ENCODE measurements at regions not wholly inside any gene's neighbourhood (a gene's known extent, or its start where the extent isn't known, plus 50 kb on each side); places are given as distances from the start of the nearest gene placed in this dataset.

DNA sequence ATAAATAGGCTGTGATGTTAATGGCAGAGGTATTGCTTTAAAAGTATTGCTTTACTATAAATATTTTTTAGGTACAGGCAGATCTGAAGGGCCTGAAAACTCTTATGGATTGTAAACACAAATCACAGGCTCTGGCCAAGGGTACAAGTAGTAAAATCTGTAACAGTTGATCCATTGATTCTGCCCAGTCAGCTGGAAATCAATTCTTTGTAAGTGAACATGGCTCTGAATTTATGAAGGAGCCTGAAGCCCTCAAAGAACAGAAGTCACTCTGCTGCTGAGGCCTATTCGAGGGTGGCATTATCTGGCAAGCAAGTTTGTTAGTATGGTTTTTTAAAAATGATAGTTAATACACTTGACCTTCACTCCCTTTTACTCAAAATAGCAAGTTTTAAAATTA lies 834.0 kb upstream of the TMPRSS15 start:
- Histone ChIP-seq H2BK15ac (ENCODE audit: low read depth, poor library complexity, severe bottlenecking) (no peak overlapping the region), H4K91ac (ENCODE audit: low read length) (no peak overlapping the region), H3K9me3 (ENCODE audit: control insufficient read depth, low read length) (peaks cover 4% of the 10 kb centered on the region), H4K8ac (ENCODE audit: low read length) (no peak overlapping the region), H3K9ac (ENCODE audit: low read length) (no peak overlapping the region), H3K36me3 (ENCODE audit: control insufficient read depth in 1 of 2, insufficient read depth in 2 of 2, low read depth in 1 of 2, low read length in 2 of 2) (no peaks in the 10 kb centered on the region), H2AK5ac (ENCODE audit: low read length, severe bottlenecking) (no peak overlapping the region), H3K27me3 (ENCODE audit: control insufficient read depth in 1 of 2, insufficient read depth in 1 of 2, low read length in 2 of 2) (no peaks in the 10 kb centered on the region), H3K4ac (ENCODE audit: low read depth in 1 of 2, low read length in 2 of 2) (no peak overlapping the region), H2BK12ac (ENCODE audit: low read length in 2 of 2) (no peak overlapping the region), H3K27ac (ENCODE audit: low read length, poor library complexity, severe bottlenecking) (no peak overlapping the region), H3K18ac (ENCODE audit: low read depth in 1 of 2, low read length in 2 of 2) (no peak overlapping the region), H3K4me1 (ENCODE audit: control insufficient read depth, insufficient read depth, low read depth, low read length) (no peaks in the 10 kb centered on the region), H3K4me3 (ENCODE audit: insufficient read depth in 1 of 2, low read depth in 1 of 2, low read length in 2 of 2) (no peak overlapping the region), H3K23ac (ENCODE audit: low read length in 2 of 2) (no peak overlapping the region), H2BK120ac (ENCODE audit: low read depth, low read length) (no peak overlapping the region), H3K14ac (ENCODE audit: low read length in 2 of 2) (no peak overlapping the region), H2AFZ (ENCODE audit: low read depth, low read length) (no peak overlapping the region), H3K4me2 (ENCODE audit: low read length, poor library complexity, severe bottlenecking) (no peak overlapping the region), H2BK5ac (ENCODE audit: low read depth, low read length, poor library complexity, severe bottlenecking) (no peak overlapping the region), H3K79me1 (replicated peaks; ENCODE audit: low read length, poor library complexity, severe bottlenecking) (no peaks in the 10 kb centered on the region)
- no CpG with 5 or more reads among the region's 1 CpG for WGBS
- no peak for DNase-seq

DNA sequence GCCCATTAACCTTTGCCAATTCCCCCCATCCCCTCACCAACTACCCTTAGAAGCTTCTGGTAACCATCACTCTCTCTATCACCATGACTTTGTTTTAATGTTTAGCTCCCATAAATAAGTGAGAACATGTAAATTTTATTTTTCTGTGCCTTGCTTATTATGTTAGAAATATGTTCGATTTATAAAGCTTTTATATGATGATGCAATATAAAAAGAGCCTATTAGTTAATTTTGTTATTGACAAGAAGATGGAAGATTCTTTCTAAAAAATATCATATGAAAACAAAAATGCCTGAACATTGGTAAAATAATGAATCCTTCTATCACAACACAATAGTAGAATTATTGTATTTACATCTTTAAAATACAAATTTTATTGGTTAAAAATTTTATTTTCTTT lies 836.1 kb upstream of the TMPRSS15 start:
- no peaks in the 10 kb centered on the region for H3K27me3 ChIP-seq (ENCODE audit: control insufficient read depth in 1 of 2, insufficient read depth in 1 of 2, low read length in 2 of 2)
- H4K91ac ChIP-seq (ENCODE audit: low read length) = no peak overlapping the region
- no CpG with 5 or more reads among the region's 1 CpG for WGBS

DNA sequence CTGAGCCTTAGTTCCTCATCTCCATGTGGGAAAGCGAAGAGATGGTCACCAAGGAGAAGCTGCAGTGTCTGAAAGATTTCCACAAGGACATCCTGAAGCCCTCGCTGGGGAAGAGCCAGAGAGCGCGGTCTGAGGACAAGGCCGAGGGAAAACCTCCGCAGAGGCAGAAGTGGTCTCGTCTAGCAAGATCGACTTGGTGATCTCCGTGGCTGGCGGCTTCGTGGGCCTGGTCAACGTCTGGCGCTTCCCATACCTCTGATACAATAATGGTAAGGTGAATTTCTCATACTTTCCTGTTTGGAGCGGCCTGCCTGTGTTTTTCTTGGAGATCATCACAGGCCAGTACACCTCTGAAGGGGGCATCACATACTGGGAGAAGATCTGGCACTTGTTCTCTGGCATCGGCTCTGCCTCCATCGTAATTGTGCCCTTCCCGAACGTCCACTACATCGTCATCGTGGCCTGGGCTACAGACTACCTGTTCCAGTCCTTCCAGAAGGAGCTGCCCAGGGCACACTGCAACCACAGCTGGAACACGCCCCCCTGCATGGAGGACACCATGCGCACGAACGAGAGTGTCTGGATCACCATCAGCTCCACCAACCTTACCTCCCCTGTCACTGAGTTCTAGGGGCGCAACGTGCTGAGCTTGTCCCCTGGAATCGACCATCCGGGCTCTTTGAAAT lies 841.1 kb upstream of the TMPRSS15 start:
- Histone ChIP-seq H3K18ac (ENCODE audit: low read depth in 1 of 2, low read length in 2 of 2) (no peak overlapping the region), H3K9me3 (ENCODE audit: control insufficient read depth, low read length) (peaks cover 13% of the 10 kb centered on the region)
- WGBS = 94% methylated on average over 28 of the region's 28 CpGs

More for the DNA sequence above, 836.1 kb upstream of the TMPRSS15 start:
- no peak overlapping the region for H3K18ac ChIP-seq (ENCODE audit: low read depth in 1 of 2, low read length in 2 of 2)
- H3K27ac ChIP-seq (ENCODE audit: low read length, poor library complexity, severe bottlenecking) = no peak overlapping the region
- H2AFZ ChIP-seq (ENCODE audit: low read depth, low read length) = no peak overlapping the region
- H3K14ac ChIP-seq (ENCODE audit: low read length in 2 of 2) = no peak overlapping the region
- H2BK5ac ChIP-seq (ENCODE audit: low read depth, low read length, poor library complexity, severe bottlenecking) = no peak overlapping the region
- no peak for DNase-seq
- H2BK15ac ChIP-seq (ENCODE audit: low read depth, poor library complexity, severe bottlenecking) = no peak overlapping the region
- no peak overlapping the region for H3K4ac ChIP-seq (ENCODE audit: low read depth in 1 of 2, low read length in 2 of 2)
- no peak overlapping the region for H3K9ac ChIP-seq (ENCODE audit: low read length)
- no peak overlapping the region for H3K23ac ChIP-seq (ENCODE audit: low read length in 2 of 2)
- no peak overlapping the region for H3K4me3 ChIP-seq (ENCODE audit: insufficient read depth in 1 of 2, low read depth in 1 of 2, low read length in 2 of 2)
- no peak overlapping the region for H2BK120ac ChIP-seq (ENCODE audit: low read depth, low read length)
- H4K8ac ChIP-seq (ENCODE audit: low read length) = no peak overlapping the region
- peaks cover 3% of the 10 kb centered on the region for H3K9me3 ChIP-seq (ENCODE audit: control insufficient read depth, low read length)
- no peaks in the 10 kb centered on the region for H3K36me3 ChIP-seq (ENCODE audit: control insufficient read depth in 1 of 2, insufficient read depth in 2 of 2, low read depth in 1 of 2, low read length in 2 of 2)
- H2AK5ac ChIP-seq (ENCODE audit: low read length, severe bottlenecking) = no peak overlapping the region
- H2BK12ac ChIP-seq (ENCODE audit: low read length in 2 of 2) = no peak overlapping the region
- H3K4me2 ChIP-seq (ENCODE audit: low read length, poor library complexity, severe bottlenecking) = no peak overlapping the region
- no peaks in the 10 kb centered on the region for H3K4me1 ChIP-seq (ENCODE audit: control insufficient read depth, insufficient read depth, low read depth, low read length)
- H3K79me1 ChIP-seq (replicated peaks; ENCODE audit: low read length, poor library complexity, severe bottlenecking) = no peaks in the 10 kb centered on the region

DNA sequence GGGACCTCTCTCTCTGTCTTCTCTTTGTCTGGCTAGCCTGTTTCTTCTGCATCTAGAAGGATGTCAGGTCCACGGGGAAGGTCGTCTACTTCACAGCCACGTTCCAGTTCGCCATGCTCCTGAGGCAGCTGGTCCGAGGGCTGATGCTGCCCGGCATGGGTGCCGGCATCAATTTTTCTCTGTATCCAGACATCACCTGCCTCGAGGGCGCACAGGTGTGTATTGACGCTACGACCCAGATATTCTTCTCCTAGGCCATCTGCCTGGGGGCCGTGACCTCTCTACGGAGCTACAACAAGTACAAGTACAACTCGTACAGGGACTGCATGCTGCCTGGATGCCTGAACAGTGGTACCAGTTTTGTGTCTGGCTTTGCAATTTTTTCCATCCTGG lies 841.6 kb upstream of the TMPRSS15 start:
- H2AFZ ChIP-seq (ENCODE audit: low read depth, low read length) = no peak overlapping the region
- no peak overlapping the region for H3K18ac ChIP-seq (ENCODE audit: low read depth in 1 of 2, low read length in 2 of 2)
- no peaks in the 10 kb centered on the region for H3K79me1 ChIP-seq (replicated peaks; ENCODE audit: low read length, poor library complexity, severe bottlenecking)
- H3K4me3 ChIP-seq (ENCODE audit: insufficient read depth in 1 of 2, low read depth in 1 of 2, low read length in 2 of 2) = no peak overlapping the region
- no peak overlapping the region for H3K27ac ChIP-seq (ENCODE audit: low read length, poor library complexity, severe bottlenecking)
- H3K36me3 ChIP-seq (ENCODE audit: control insufficient read depth in 1 of 2, insufficient read depth in 2 of 2, low read depth in 1 of 2, low read length in 2 of 2) = no peaks in the 10 kb centered on the region
- no peak for DNase-seq
- no peaks in the 10 kb centered on the region for H3K4me1 ChIP-seq (ENCODE audit: control insufficient read depth, insufficient read depth, low read depth, low read length)
- H4K8ac ChIP-seq (ENCODE audit: low read length) = no peak overlapping the region
- H3K14ac ChIP-seq (ENCODE audit: low read length in 2 of 2) = no peak overlapping the region
- no peak overlapping the region for H2BK5ac ChIP-seq (ENCODE audit: low read depth, low read length, poor library complexity, severe bottlenecking)
- no peak overlapping the region for H2BK15ac ChIP-seq (ENCODE audit: low read depth, poor library complexity, severe bottlenecking)
- H2BK120ac ChIP-seq (ENCODE audit: low read depth, low read length) = no peak overlapping the region
- no peak overlapping the region for H3K4ac ChIP-seq (ENCODE audit: low read depth in 1 of 2, low read length in 2 of 2)
- 94% methylated on average over 14 of the region's 14 CpGs for WGBS
- no peak overlapping the region for H4K91ac ChIP-seq (ENCODE audit: low read length)
- no peak overlapping the region for H3K4me2 ChIP-seq (ENCODE audit: low read length, poor library complexity, severe bottlenecking)
- H3K27me3 ChIP-seq (ENCODE audit: control insufficient read depth in 1 of 2, insufficient read depth in 1 of 2, low read length in 2 of 2) = no peaks in the 10 kb centered on the region
- no peak overlapping the region for H2BK12ac ChIP-seq (ENCODE audit: low read length in 2 of 2)
- H3K9ac ChIP-seq (ENCODE audit: low read length) = no peak overlapping the region
- H2AK5ac ChIP-seq (ENCODE audit: low read length, severe bottlenecking) = no peak overlapping the region
- peaks cover 13% of the 10 kb centered on the region for H3K9me3 ChIP-seq (ENCODE audit: control insufficient read depth, low read length)
- H3K23ac ChIP-seq (ENCODE audit: low read length in 2 of 2) = no peak overlapping the region

More for the DNA sequence above, 841.1 kb upstream of the TMPRSS15 start:
- Histone ChIP-seq H3K4me2 (ENCODE audit: low read length, poor library complexity, severe bottlenecking) (no peak overlapping the region), H3K36me3 (ENCODE audit: control insufficient read depth in 1 of 2, insufficient read depth in 2 of 2, low read depth in 1 of 2, low read length in 2 of 2) (no peaks in the 10 kb centered on the region), H3K27me3 (ENCODE audit: control insufficient read depth in 1 of 2, insufficient read depth in 1 of 2, low read length in 2 of 2) (no peaks in the 10 kb centered on the region), H4K91ac (ENCODE audit: low read length) (no peak overlapping the region), H2BK120ac (ENCODE audit: low read depth, low read length) (no peak overlapping the region), H3K79me1 (replicated peaks; ENCODE audit: low read length, poor library complexity, severe bottlenecking) (no peaks in the 10 kb centered on the region), H2BK12ac (ENCODE audit: low read length in 2 of 2) (no peak overlapping the region), H4K8ac (ENCODE audit: low read length) (no peak overlapping the region), H2BK15ac (ENCODE audit: low read depth, poor library complexity, severe bottlenecking) (no peak overlapping the region), H3K4me3 (ENCODE audit: insufficient read depth in 1 of 2, low read depth in 1 of 2, low read length in 2 of 2) (no peak overlapping the region), H2BK5ac (ENCODE audit: low read depth, low read length, poor library complexity, severe bottlenecking) (no peak overlapping the region), H3K27ac (ENCODE audit: low read length, poor library complexity, severe bottlenecking) (no peak overlapping the region), H3K9ac (ENCODE audit: low read length) (no peak overlapping the region), H2AK5ac (ENCODE audit: low read length, severe bottlenecking) (no peak overlapping the region), H3K4me1 (ENCODE audit: control insufficient read depth, insufficient read depth, low read depth, low read length) (no peaks in the 10 kb centered on the region), H3K14ac (ENCODE audit: low read length in 2 of 2) (no peak overlapping the region), H3K23ac (ENCODE audit: low read length in 2 of 2) (no peak overlapping the region), H2AFZ (ENCODE audit: low read depth, low read length) (no peak overlapping the region), H3K4ac (ENCODE audit: low read depth in 1 of 2, low read length in 2 of 2) (no peak overlapping the region)
- DNase-seq = no peak

All from mesenchymal stem cell (in vitro differentiated cells and primary cell).